IMR-90 (cell line): ENCODE measurements at regions not wholly inside any gene's neighbourhood (a gene's known extent, or its start where the extent isn't known, plus 50 kb on each side); places are given as distances from the start of the nearest gene placed in this dataset.

Experiments
- BHLHE40 ChIP-seq: fragments of 150-350 bp; IDR thresholded peaks from 2 replicates; pipeline ENCODE4 v1.6.1; 2016; ENCODE audit warnings: mild to moderate bottlenecking, low read depth, low read length
- CEBPB ChIP-seq: IDR thresholded peaks from 2 replicates; pipeline ENCODE4 v1.6.1; 2012; ENCODE audit warnings: low read depth, low read length, improper control_type of control experiment
- CTCF ChIP-seq: conservative IDR thresholded peaks from 2 replicates; pipeline ENCODE4 v1.5.1; 2012; ENCODE audit warnings: mild to moderate bottlenecking, low read depth, low read length, improper control_type of control experiment
- ELK1 ChIP-seq: fragments of 150-350 bp; IDR thresholded peaks from 2 replicates; pipeline ENCODE4 v1.6.1; 2016; ENCODE audit warnings: low read depth, mild to moderate bottlenecking, low read length, moderate library complexity, borderline replicate concordance
- MXI1 ChIP-seq: IDR thresholded peaks from 2 replicates; pipeline ENCODE4 v1.6.1; 2012; ENCODE audit warnings: low read depth, mild to moderate bottlenecking, low read length, moderate library complexity, borderline replicate concordance
- POLR2A ChIP-seq: IDR thresholded peaks from 2 replicates; pipeline ENCODE4 v1.6.1; 2012; ENCODE audit warnings: mild to moderate bottlenecking, low read depth, low read length
- RAD21 ChIP-seq: IDR thresholded peaks from 2 replicates; pipeline ENCODE4 v1.6.1; 2012; ENCODE audit warnings: low read length, improper control_type of control experiment
- RCOR1 ChIP-seq: IDR thresholded peaks from 2 replicates; pipeline ENCODE4 v1.6.1; 2012; ENCODE audit warnings: mild to moderate bottlenecking, low read length, improper control_type of control experiment; ENCODE audit not compliant: insufficient replicate concordance
- USF2 ChIP-seq: fragments of 150-350 bp; IDR thresholded peaks from 2 replicates; pipeline ENCODE4 v1.6.1; 2017; ENCODE audit warnings: mild to moderate bottlenecking, antibody characterized with exemption, low read length, low read depth

- TF ChIP-seq CTCF (peak; percentile 76), POLR2A (no peak), RAD21 (peak; percentile 92), ELK1 (no peak), CEBPB (no peak), RCOR1 (no peak), BHLHE40 (no peak), USF2 (no peak), MXI1 (no peak)
Observed at GRCh38 chr2:190781604-190782198, 98.9 kb upstream of the GLS start.
